ENCODE measurements at regions not wholly inside any gene's neighbourhood (a gene's known extent, or its start where the extent isn't known, plus 50 kb on each side); places are given as distances from the start of the nearest gene placed in this dataset.

DNA sequence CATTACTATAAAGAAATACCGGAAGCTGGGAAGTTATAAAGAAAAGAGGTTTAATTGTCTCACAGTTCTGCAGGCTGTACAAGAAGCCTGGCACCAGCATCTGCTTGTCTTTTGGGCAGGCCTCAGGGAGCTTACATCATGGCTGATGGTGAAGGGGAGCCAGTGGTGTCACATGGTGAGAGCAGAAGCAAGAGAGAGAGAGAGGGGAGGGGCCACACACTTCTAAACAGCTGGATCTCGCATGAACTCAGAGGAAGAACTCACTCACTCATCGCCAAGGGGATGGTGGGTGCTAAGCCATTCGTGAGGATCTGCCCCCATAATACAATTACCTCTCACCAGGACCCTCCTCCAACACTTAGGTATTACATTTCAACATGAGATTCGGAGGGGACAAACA is 51.8 kb upstream of the ANKRD34C start:
- TF ChIP-seq, protein P1, sequence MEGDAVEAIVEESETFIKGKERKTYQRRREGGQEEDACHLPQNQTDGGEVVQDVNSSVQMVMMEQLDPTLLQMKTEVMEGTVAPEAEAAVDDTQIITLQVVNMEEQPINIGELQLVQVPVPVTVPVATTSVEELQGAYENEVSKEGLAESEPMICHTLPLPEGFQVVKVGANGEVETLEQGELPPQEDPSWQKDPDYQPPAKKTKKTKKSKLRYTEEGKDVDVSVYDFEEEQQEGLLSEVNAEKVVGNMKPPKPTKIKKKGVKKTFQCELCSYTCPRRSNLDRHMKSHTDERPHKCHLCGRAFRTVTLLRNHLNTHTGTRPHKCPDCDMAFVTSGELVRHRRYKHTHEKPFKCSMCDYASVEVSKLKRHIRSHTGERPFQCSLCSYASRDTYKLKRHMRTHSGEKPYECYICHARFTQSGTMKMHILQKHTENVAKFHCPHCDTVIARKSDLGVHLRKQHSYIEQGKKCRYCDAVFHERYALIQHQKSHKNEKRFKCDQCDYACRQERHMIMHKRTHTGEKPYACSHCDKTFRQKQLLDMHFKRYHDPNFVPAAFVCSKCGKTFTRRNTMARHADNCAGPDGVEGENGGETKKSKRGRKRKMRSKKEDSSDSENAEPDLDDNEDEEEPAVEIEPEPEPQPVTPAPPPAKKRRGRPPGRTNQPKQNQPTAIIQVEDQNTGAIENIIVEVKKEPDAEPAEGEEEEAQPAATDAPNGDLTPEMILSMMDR (conservative IDR thresholded peaks at IDR 0.05) = no peak
- Mint-ChIP-seq H3K4me1 (ENCODE audit: unreplicated experiment) (no peaks in the 10 kb centered on the region), H3K27me3 (peaks cover 5% of the 10 kb centered on the region), H3K27ac (no peak overlapping the region), H3K9me3 (no peaks in the 10 kb centered on the region), H3K36me3 (no peaks in the 10 kb centered on the region), H3K4me3 (no peak overlapping the region)
- no peak for DNase-seq (ENCODE audit: extremely low spot score, unreplicated experiment)

DNA sequence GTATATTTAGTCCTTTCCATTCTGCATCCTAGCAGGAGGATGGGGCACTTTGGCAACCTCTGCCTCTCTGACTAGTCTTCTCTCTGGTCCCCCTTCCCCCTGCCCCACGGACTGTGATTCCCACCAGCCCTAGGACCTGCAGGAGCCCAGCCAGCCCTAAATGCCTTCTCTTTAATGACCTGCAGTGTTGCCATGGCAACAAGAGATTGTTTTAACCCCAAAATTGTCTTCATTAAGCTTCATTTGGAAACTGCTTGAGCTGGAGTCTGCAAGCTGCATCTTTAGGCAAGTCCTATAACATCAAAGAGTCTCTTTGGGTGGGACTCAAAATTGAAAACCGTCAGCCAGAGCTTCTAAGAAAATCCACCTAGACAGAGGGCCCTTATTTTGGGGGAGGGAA is 59.7 kb upstream of the ANKRD34C start:
- Mint-ChIP-seq H3K9me3 (no peaks in the 10 kb centered on the region), H3K4me1 (ENCODE audit: unreplicated experiment) (no peaks in the 10 kb centered on the region), H3K27me3 (peaks cover 10% of the 10 kb centered on the region), H3K4me3 (no peak overlapping the region), H3K36me3 (no peaks in the 10 kb centered on the region), H3K27ac (peak overlapping the region; percentile 6)
- TF ChIP-seq, protein P1 (conservative IDR thresholded peaks at IDR 0.05) = no peak
- no peak for DNase-seq (ENCODE audit: extremely low spot score, unreplicated experiment)

DNA sequence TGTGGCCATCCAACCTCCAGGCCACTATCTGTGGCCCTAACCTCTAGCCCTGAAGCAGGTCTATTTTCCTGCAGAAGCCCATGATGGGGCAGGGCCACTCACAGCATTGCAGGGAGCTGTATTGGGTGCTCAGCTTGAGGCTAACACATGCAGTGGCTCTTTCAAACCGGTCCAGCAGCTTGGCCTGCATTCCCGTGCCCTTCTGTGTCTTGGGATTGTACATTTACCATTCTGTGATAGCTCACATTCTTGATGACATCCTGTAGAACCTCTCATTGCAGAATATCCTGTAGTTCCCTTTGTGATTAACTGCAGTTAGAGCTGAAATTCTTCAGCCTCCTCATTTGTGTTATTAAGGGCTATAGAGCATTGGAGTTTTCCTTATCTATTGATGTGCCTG is 60.8 kb upstream of the ANKRD34C start:
- peak overlapping the region; percentile 67 for H3K4me3 Mint-ChIP-seq
- H3K4me1 Mint-ChIP-seq (ENCODE audit: unreplicated experiment) = no peaks in the 10 kb centered on the region
- TF ChIP-seq, protein P1 (conservative IDR thresholded peaks at IDR 0.05) = no peak
- H3K27me3 Mint-ChIP-seq = peaks cover 14% of the 10 kb centered on the region
- H3K27ac Mint-ChIP-seq = peak overlapping the region; percentile 72
- DNase-seq (ENCODE audit: extremely low spot score, unreplicated experiment) = no peak
- no peaks in the 10 kb centered on the region for H3K36me3 Mint-ChIP-seq
- peaks cover 7% of the 10 kb centered on the region for H3K9me3 Mint-ChIP-seq

DNA sequence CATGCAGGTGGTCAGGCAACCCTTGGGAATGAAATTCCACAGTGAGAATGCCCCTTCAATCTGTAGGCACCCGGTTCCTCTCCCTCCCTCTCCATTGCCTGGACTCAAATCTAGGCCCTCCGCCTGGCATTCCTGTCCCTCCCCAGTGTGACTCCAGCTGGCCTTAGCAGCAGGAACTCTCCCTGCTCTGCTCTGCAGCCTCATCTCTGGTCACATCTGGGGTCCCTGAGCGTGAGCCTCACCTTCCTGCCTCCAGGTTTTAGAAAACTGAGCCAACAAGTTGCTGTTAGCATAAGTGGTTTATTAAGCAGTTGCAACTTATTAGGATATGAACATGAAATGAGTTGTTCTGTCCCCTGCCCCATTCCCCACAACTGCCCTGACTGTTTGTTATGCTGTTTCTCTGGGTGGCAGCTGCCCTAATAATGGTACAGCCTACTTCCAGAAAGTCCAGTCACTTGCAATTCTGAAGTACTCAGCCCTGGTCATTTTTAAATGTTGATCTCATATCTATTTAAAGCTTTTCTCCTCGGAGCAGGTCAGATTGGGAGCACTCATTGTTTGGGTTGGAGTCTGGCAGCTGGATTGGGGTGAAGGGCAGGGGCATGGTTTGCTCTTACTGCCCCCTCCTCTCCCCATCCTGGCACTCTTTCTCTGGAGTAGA is 63.0 kb upstream of the ANKRD34C start:
- Mint-ChIP-seq H3K27me3 (peaks cover 23% of the 10 kb centered on the region), H3K4me3 (no peak overlapping the region), H3K36me3 (no peaks in the 10 kb centered on the region), H3K27ac (no peak overlapping the region), H3K4me1 (ENCODE audit: unreplicated experiment) (no peaks in the 10 kb centered on the region), H3K9me3 (peaks cover 11% of the 10 kb centered on the region)
- TF ChIP-seq, protein P1 (conservative IDR thresholded peaks at IDR 0.05) = no peak
- no peak for DNase-seq (ENCODE audit: extremely low spot score, unreplicated experiment)

DNA sequence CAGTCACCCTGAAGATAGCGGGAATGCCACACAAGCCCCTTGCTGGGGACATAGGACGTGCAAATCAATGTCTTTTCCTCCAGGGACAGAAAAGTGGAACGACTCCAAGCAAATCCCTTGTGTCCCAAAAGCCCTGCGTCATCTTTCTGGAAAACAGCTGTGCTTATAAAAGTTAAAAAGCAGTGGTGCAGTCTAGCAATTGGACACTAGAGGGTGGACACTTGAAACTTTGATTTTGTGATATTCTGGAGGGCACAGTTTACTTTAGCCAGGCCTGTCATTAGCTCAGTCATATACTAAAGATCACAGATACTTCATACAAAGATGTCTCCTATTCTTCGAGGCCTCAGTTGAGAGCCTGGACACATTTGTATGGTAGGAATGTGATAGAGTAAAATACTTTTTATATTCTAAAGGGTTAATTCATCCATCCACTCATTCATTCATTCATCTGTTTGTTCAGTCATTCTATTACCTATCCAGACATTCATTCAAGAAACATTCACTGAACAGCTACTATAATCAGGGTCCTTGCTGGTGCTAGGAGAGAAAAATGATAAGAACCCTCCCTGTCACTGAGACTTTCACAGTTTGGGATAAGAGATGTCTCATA is 63.8 kb upstream of the ANKRD34C start:
- H3K36me3 Mint-ChIP-seq = no peaks in the 10 kb centered on the region
- H3K9me3 Mint-ChIP-seq = peaks cover 11% of the 10 kb centered on the region
- H3K4me1 Mint-ChIP-seq (ENCODE audit: unreplicated experiment) = no peaks in the 10 kb centered on the region
- no peak overlapping the region for H3K4me3 Mint-ChIP-seq
- H3K27ac Mint-ChIP-seq = no peak overlapping the region
- TF ChIP-seq, protein P1 (conservative IDR thresholded peaks at IDR 0.05) = peak; percentile 72
- DNase-seq (ENCODE audit: extremely low spot score, unreplicated experiment) = no peak
- H3K27me3 Mint-ChIP-seq = peaks cover 30% of the 10 kb centered on the region

Data from type B pancreatic cell (in vitro differentiated cells).